ENCODE measurements at regions not wholly inside any gene's neighbourhood (a gene's known extent, or its start where the extent isn't known, plus 50 kb on each side); places are given as distances from the start of the nearest gene placed in this dataset.
"Not testable (repeated sequence)": the region's sequence is repeated elsewhere in the genome, so short reads cannot be mapped to it uniquely, and the experiment has no call there.

DNA sequence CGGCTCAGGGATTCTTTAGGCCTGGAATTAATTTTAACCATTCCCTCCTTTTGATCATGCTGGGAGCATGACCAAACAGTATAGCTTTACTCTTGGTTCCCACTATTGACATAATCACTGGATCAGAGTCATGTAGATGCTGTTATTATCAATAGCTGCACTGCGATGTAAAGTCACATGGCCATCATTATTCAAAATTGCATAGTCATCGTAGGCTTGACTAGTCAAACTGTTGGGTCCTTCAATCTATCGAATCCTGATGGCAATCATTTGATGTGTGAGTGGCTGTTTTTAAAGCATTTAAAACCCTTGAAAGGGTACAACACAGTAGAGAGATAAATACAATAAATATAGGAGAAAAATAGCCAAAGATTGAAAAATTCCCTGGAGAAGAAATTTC, 1194.1 kb downstream of the EFNA5 start:
- H3K4me3 ChIP-seq: no peak overlapping the region
- H3K27me3 ChIP-seq: no peaks in the 10 kb centered on the region
- no peaks in the 10 kb centered on the region for H3K9me3 ChIP-seq (replicated peaks)
- no peaks in the 10 kb centered on the region for H3K36me3 ChIP-seq
- no peaks in the 10 kb centered on the region for H3K4me1 ChIP-seq
- no peak for DNase-seq
- no peak overlapping the region for H3K27ac ChIP-seq

DNA sequence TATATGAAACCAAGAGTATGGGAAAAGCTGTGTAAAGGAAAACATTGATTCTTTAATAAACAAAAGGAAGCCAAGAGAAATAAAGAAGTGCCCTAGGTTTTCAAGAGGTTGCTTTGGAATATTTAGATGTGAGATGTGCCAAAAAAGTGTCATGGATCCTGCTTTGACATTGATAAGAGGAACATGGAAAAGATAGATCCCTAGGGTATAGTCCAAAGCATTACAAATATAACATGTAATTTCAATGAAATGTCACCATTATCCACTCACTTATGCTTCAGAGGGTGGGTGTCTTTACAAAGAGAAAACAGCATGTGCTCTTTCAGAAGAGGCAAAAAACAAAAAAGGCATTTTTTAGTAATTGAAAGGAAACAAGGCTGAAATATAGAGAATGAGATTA, 1196.7 kb downstream of the EFNA5 start:
- Histone ChIP-seq H3K27me3 (no peaks in the 10 kb centered on the region), H3K9me3 (replicated peaks) (no peaks in the 10 kb centered on the region), H3K4me3 (no peak overlapping the region), H3K36me3 (no peaks in the 10 kb centered on the region), H3K4me1 (no peaks in the 10 kb centered on the region), H3K27ac (no peak overlapping the region)
- DNase-seq: no peak

DNA sequence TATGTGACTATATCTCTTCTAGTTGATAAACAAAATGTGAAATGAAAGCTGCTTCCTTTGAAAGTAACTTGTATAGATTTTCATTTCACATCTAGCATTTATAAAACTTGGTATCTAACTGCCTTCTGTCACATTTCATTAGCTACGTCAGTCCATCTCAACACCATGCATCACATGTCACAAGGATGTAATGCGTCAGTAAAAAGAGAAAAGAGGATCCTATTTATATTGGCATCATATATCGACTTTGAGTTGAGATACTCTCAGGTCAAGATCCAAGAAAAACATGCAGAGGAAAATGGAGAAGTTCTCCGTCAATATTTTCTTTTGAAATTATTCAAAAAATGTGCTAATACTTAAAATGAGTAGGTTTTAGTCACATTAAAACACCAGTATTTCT, 1211.2 kb downstream of the EFNA5 start:
- Histone ChIP-seq H3K4me3 (no peak overlapping the region), H3K9me3 (replicated peaks) (no peaks in the 10 kb centered on the region), H3K4me1 (peaks cover 5% of the 10 kb centered on the region; the same call in 1 of the 2 replicates), H3K36me3 (no peaks in the 10 kb centered on the region), H3K27me3 (no peaks in the 10 kb centered on the region), H3K27ac (no peak overlapping the region)
- DNase-seq: no peak

DNA sequence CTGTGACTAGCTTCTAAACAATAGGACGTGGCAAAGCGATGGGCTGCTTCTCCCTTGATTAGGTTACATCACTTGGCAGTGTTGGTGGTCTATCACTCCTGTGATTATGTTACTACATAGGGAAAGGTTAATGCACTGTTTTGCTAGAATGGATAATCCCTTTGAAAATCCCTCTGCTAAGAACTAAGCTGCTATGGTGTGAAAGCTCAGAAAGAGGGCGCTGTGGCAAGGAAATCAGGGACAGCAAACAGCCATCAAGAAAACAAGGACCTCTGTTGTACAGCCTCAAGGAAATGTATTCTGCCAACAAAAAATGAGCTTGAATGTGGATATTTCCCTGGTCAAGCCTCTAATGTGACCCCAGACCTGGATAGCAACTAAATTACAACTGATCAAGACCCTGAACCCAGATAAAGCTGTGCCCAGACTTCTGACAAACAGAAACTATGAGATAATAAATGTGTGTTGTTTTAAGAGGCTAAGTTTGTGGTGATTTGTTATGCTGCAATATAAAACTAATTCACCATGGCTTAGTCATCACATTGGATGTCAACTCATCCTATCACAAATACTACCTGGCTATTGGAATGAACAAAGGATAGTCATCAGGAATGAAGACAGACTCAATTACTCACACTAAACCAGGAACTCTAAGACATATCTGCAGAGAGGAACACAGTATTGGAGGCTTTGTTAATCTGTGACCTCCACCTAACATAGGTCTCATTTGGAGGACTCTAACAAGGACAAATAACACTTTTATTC, 1215.9 kb downstream of the EFNA5 start:
- peaks cover 13% of the 10 kb centered on the region for H3K4me1 ChIP-seq
- no peak overlapping the region for H3K4me3 ChIP-seq
- no peaks in the 10 kb centered on the region for H3K9me3 ChIP-seq (replicated peaks)
- no peaks in the 10 kb centered on the region for H3K27me3 ChIP-seq
- peak; percentile 69 to 93 for DNase-seq
- no peak overlapping the region; the same call in 1 of the 2 replicates for H3K27ac ChIP-seq
- no peaks in the 10 kb centered on the region for H3K36me3 ChIP-seq

DNA sequence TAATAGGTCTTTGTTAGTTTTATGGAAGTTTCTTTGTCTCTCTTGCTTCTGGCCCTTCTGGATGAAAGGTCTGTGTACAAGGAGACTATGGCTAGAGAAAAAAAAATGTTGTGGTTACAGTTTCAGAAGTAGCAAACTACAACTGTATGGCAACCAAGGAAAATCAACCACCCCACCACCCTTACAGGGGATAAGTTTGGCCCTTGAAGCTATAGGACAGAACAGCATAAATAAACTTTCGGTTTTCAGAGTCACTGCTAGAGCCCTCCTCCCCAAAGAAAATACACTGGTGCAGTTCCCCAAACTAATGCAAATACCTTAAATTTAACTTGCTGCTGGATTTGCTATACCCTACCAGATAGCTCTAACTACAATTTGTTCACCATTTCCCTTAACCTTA, 1216.7 kb downstream of the EFNA5 start:
- Histone ChIP-seq H3K4me3 (no peak overlapping the region), H3K27ac (0 out of 2 replicates have a peak overlapping the region, but pooled peaks have one; percentile 9), H3K36me3 (no peaks in the 10 kb centered on the region), H3K4me1 (peaks cover 13% of the 10 kb centered on the region), H3K9me3 (replicated peaks) (no peaks in the 10 kb centered on the region), H3K27me3 (no peaks in the 10 kb centered on the region)
- no peak for DNase-seq

DNA sequence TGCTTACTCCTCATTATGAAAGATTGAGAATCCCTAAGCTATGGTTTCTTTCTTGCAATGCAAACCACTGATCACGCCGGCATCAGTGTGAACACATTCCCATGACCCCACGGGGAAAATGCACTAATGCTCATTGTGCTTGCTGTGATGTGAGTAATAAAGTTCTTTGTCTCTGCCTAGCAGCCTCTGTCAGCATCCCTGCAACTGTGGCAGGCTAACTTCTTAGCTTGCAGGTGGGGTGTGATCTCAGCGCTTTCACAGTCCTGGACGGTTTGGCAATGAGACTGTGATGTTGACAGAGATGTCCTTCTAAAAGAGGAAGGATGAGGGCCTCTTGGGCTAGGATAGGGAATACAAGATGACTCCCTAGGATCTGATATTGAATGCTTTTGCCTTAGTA, 1218.7 kb downstream of the EFNA5 start:
- H3K27ac ChIP-seq: no peak overlapping the region
- H3K4me1 ChIP-seq: peaks cover 13% of the 10 kb centered on the region
- H3K4me3 ChIP-seq: no peak overlapping the region
- no peak for DNase-seq
- no peaks in the 10 kb centered on the region for H3K9me3 ChIP-seq (replicated peaks)
- no peaks in the 10 kb centered on the region for H3K27me3 ChIP-seq
- no peaks in the 10 kb centered on the region for H3K36me3 ChIP-seq

DNA sequence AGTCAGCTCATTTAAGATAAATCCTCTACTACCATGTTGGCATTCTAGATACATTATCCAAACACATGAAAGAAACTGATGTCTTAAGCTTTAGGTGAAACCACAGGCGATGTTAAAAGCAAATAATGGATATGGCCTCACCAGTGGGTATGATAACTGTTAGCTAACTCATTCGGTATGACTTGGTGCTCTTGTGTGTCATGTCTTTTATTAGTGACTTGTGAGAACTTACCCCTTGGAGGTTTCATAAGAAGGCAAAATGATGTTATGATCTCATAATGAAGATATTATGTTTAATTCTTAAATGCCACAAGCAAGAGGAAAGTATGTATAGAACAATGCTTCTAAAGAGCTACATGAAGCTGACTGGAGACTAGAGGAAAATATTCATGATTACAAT, 1227.0 kb downstream of the EFNA5 start:
- Histone ChIP-seq H3K27ac (no peak overlapping the region), H3K36me3 (no peaks in the 10 kb centered on the region), H3K4me1 (no peaks in the 10 kb centered on the region), H3K27me3 (no peaks in the 10 kb centered on the region), H3K4me3 (no peak overlapping the region), H3K9me3 (replicated peaks) (peaks cover 6% of the 10 kb centered on the region; the same call in 1 of the 2 replicates)
- no peak for DNase-seq

DNA sequence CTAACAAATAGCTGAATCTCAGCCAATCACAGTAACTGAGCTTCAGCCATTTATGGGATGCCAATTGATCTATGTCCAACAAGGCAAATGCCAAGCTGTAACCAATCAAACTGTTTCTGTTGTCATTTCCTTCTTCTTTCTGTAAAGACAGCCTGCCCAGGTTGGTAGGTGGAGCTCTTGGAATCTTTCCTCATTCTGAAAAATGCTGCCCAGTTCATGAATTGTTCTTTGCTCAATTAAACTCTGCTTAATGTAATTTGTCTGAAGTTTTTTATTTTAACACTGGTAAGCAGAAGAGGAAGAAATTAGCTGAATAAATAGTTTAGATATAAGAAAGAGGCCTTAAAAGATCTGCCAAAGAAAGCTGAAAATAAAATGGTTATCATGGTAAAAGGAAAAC, 1235.6 kb downstream of the EFNA5 start:
- no peak overlapping the region for H3K4me3 ChIP-seq
- H3K27me3 ChIP-seq: no peaks in the 10 kb centered on the region
- no peak overlapping the region for H3K27ac ChIP-seq
- peaks cover 4% of the 10 kb centered on the region for H3K9me3 ChIP-seq (replicated peaks)
- no peak for DNase-seq
- H3K36me3 ChIP-seq: no peaks in the 10 kb centered on the region
- no peaks in the 10 kb centered on the region for H3K4me1 ChIP-seq

DNA sequence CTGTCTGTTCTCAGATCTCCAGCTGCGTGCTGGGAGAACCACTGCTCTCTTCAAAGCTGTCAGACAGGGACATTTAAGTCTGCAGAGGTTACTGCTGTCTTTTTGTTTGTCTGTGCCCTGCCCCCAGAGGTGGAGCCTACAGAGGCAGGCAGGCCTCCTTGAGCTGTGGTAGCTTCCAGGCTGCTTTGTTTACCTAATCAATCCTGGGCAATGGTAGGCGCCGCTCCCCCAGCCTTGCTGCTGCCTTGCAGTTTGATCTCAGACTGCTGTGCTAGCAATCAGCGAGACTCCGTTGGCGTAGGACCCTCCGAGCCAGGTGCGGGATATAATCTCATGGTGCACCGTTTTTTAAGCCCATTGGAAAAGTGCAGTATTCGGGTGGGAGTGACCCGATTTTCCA, 1240.0 kb downstream of the EFNA5 start:
- not testable (repeated sequence) for H3K4me3 ChIP-seq; H3K27me3 ChIP-seq; H3K36me3 ChIP-seq; H3K4me1 ChIP-seq; H3K27ac ChIP-seq; DNase-seq; H3K9me3 ChIP-seq (replicated peaks)

DNA sequence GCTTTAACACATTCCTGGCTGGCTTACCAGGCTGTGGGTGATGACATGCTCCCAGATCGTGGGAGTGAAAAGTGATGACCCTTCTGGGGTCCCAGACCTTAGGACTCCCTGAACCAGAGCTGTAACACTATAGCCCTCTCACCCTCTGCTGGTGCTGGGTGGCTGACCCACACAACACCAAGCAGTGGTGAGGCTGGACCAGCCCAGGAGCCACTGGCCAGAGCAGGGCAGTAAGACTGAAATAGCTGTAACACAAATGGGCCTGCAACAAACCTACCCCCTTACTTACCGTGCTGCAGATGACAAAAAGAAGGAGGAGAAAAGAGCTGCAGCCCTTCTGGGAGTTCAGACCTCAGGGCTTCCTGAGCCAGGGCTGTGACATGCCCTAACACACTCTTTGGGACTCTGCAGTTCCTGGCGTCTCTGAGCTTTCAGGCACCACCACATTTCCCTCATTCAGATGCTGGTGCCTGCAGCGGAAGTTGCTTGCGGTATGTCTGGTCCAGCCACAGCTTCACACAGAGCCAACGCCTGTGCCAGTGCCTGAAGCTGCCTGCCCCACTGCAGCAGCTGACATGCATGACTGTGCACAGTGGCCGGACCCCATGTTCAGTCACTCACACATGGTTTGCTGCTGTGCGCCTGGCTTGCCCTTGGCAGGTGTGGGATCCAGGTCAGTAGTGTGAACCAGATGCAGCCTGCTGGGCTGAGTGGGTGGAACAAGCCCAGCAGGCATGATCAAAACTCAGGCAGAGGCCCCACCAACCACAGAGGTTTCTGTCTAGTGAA, 1247.4 kb downstream of the EFNA5 start:
- Histone ChIP-seq H3K36me3 (no peaks in the 10 kb centered on the region), H3K4me3 (no peak overlapping the region), H3K27me3 (no peaks in the 10 kb centered on the region), H3K9me3 (replicated peaks) (no peaks in the 10 kb centered on the region), H3K4me1 (peaks cover 18% of the 10 kb centered on the region), H3K27ac (no peak overlapping the region)
- DNase-seq: no peak

DNA sequence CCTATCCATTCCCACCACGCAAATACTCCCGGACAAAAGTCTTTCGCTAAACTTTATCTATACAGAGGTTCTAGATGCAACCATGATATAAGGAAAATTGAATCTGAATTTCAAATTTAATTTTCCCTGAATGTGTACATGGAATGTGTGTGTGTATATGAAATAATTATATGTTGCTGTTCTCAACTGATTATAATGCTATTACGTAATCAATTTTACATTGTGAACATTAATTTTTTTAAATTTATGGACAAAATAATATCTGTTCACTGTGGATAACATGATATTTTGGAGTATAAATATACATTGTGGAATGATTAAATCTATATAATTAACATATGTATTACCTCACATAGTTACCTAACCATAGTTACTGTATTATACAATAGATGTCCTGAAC, 1250.6 kb downstream of the EFNA5 start:
- Histone ChIP-seq H3K27me3 (no peaks in the 10 kb centered on the region), H3K9me3 (replicated peaks) (no peaks in the 10 kb centered on the region), H3K4me1 (peaks cover 41% of the 10 kb centered on the region), H3K4me3 (no peak overlapping the region), H3K27ac (peak overlapping the region; percentile 93), H3K36me3 (no peaks in the 10 kb centered on the region)
- DNase-seq: no peak

DNA sequence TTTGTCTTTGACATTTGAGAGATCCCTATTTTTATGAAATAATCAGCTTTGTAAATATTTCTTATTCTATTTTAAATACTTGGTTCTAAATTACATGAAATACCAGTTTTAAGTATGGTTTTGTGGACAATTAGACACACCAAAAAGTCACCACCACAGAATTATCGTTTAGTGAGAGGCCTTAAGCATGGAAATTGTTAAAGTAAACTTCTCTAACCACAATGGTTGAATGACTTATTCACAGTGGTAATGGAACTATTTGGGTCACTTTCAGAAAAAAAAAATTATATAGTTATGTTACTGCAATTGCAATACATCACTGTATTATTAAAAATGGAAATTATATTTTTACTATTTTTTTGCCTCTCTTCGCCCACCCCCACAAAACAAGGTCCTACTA, 1252.5 kb downstream of the EFNA5 start:
- Histone ChIP-seq H3K4me1 (peaks cover 47% of the 10 kb centered on the region), H3K27me3 (no peaks in the 10 kb centered on the region), H3K4me3 (peak overlapping the region; percentile 20), H3K9me3 (replicated peaks) (no peaks in the 10 kb centered on the region), H3K36me3 (no peaks in the 10 kb centered on the region), H3K27ac (peak overlapping the region; percentile 93)
- DNase-seq: peak in 1 of 2 experiments; percentile 86

DNA sequence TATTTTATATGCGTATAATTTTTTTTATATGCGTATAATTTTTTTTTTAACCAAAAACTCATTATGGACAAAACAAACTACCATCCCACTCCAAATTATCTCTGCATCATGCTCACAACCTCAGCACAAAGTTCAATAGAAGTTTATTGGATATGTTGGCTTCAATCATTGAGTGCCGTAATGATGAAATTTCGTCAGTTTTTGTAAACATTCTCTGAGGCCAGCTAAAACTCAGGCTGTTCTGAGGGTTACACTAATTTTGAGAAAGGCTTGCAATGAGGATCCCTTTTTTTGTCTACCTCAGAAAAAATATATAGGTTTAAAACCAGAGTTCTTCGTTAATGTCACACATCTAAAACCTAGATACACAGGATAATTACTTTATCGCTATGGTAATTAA, 1253.2 kb downstream of the EFNA5 start:
- Histone ChIP-seq H3K36me3 (no peaks in the 10 kb centered on the region), H3K4me3 (peak overlapping the region; percentile 20), H3K9me3 (replicated peaks) (no peaks in the 10 kb centered on the region), H3K27me3 (no peaks in the 10 kb centered on the region), H3K27ac (peak overlapping the region; percentile 93), H3K4me1 (peaks cover 47% of the 10 kb centered on the region)
- peak in 1 of 2 experiments; percentile 50 for DNase-seq

DNA sequence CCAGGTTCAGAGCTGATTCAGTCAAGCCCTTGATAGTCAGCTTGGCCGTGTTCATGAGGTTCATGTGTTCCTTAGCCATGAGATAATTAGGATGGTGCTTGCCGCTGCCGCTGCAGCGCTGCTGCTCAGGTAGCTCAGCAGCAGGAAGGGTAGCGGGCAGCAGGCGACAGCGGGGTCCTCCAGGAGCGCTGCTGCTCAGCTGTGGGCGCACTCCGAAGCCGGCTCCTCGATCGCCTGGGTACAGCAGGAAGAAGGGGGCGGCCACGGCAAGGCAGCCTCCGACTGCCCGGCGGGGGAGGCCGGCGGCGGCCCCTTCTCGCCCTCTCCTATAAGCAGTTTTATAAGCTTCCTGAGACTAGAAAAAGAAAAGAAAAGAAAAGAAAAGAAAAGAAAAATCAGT, 1253.6 kb downstream of the EFNA5 start:
- Histone ChIP-seq H3K36me3 (no peaks in the 10 kb centered on the region), H3K4me1 (peaks cover 47% of the 10 kb centered on the region), H3K27ac (peak overlapping the region; percentile 93)

DNA sequence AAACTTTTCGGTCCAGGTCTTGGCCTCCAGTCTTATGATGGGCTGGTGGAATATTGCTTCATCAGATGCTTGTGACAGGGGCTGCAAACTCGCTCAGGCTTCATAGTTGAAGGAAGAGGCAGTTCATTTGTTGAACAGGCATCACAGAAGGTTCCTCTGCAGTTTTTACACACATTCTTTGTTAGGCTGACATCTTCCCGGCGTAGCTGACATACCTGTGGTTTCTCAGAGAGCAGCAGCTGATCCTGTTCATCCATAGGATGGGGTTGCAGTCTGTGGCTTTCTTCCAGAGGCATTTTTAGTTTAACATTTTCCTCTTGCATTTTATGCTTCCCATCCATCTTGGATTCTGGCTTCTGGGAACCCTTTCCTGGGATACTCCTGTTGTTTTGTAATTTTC, 1255.2 kb downstream of the EFNA5 start:
- peak overlapping the region; percentile 45 for H3K4me3 ChIP-seq
- no peaks in the 10 kb centered on the region for H3K27me3 ChIP-seq
- H3K27ac ChIP-seq: peak overlapping the region; percentile 93
- no peaks in the 10 kb centered on the region for H3K9me3 ChIP-seq (replicated peaks)
- H3K4me1 ChIP-seq: peaks cover 47% of the 10 kb centered on the region
- DNase-seq: peak; percentile 90 to 94
- no peaks in the 10 kb centered on the region for H3K36me3 ChIP-seq

More for the DNA sequence above, 1253.6 kb downstream of the EFNA5 start:
- Histone ChIP-seq H3K4me3 (no peak overlapping the region), H3K27me3 (no peaks in the 10 kb centered on the region), H3K9me3 (replicated peaks) (no peaks in the 10 kb centered on the region)
- DNase-seq: no peak

All from SJCRH30 (cell line).